HG03442 (cell line): ENCODE measurements at regions not wholly inside any gene's neighbourhood (a gene's known extent, or its start where the extent isn't known, plus 50 kb on each side); places are given as distances from the start of the nearest gene placed in this dataset.
"Not testable (repeated sequence)": the region's sequence is repeated elsewhere in the genome, so short reads cannot be mapped to it uniquely, and the experiment has no call there.

Source experiments
- ATAC-seq: cut with Tn5 transposase; IDR thresholded peaks from one replicate; pipeline ENCODE4 v1.9.1; 2021; ENCODE audit warnings: mild to moderate bottlenecking, moderate library complexity; ENCODE audit not compliant: unreplicated experiment

DNA sequence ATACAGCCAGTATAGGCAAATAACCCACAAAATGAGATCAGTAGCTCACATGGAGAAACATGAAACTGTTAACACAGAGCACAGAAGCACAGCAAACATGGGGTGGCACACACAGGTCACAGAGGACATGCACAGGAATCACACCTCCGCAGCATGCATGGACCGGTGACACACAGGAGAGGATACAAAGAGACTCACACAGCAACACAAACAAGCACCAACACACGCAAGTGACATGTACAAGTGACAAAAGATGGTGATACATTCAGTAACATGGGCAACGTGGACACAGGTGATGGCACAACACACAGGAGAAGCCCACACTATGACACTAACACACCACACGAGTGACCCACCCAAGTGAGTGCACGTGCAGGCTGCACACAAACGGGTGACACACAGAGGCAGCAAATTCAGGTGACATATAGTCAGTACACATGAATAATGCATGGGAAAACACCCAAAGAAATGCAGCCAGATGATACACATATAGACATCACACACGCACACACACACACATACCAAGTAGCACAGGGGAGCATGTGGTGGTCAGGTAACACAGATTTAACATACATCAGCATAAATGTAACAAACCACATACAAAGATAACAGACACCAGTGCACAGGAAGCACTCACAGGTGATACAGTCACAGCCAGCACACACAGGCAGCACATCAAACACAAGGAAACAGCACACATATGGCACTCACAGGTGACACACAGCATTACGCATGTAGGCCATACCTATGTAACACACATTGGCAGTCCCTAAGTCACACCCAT lies 216.0 kb upstream of the SFSWAP start:
- ATAC-seq = no peak

DNA sequence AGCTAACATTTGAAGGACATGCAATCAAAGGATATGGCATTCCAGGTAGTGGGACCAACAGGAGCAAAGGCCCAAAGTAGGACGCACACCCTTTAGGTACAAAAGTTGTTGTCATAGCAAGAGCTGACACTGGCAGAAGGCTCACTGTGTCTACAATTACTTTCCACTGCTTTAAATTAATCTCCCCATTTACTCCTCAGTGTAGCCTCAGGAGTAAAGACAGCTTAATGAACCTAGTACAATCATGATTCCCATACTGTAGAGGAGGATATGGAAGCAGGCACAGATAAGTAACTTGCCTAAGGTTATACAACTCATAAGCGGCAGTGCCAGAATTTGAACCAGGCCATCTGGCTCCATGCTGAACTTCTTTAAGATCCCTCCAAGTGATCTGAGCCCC lies 212.9 kb upstream of the SFSWAP start:
- ATAC-seq = no peak

- ATAC-seq = peak; percentile 87
These were observed 211.6 kb upstream of the SFSWAP start for GRCh38 chr12:131499160-131499863.

GRCh38 chr12:131499864-131500190 lies 211.1 kb upstream of the SFSWAP start:
- peak; percentile 36 for ATAC-seq

- no peak for ATAC-seq
These were observed 210.3 kb upstream of the SFSWAP start for GRCh38 chr12:131500564-131500963.

GRCh38 chr12:131505561-131505960 lies 205.3 kb upstream of the SFSWAP start:
- ATAC-seq = no peak

DNA sequence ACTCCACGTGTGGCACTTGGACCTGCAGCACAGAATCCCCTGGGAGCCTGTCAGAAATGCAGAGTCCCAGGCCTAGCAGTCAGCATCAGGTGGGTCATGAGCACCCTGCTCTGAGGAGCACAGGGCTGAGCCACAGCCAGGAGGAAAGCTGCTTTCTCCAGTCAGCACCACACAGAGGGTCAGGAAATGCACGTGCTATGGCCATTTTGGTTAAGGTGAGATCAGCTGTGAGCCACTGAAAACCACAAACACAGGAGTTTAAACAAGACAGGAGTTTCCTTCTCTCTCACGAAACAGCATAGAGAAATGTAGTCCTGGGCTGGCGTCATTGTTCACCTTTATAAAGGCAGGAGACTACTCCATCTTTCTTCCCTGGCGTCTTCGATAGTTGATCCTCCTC lies 204.5 kb upstream of the SFSWAP start:
- ATAC-seq = no peak

DNA sequence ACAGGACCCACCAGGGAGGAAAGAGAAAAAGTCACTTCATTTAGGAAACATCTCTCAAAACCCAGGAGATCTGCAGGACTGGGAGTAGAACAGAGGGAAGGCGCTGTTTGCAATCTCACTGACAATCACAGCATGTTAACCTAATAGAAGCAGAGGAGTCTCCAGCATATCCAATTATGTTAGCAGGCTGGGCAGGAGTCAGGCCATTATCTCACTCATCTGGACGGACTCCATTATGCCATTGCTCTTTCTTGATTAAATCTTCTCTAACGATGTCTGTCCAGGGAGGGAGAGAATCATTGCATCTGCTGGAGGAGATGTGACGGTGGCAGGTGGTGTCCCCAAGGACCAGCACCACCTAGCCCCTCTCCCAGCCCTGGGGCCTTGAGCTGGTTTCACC lies 203.8 kb upstream of the SFSWAP start:
- ATAC-seq = no peak

DNA sequence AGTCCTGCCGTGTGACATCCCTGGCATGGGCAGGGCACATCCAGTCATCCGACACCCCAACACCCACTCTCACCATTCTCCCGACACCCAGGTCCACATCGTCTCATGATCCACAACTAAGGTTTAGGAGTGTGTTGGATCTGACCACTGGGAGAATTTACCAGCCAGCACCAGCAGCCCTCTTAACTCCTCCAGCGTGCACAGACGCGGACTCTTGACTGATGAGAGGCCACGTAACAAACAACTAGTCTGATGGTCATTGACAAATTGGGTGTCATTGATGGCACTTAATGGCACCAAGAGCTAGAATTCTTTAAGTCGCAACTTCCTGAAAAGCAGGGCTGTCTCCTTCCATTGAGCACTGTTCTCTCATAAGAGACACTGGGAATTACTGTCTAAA lies 203.0 kb upstream of the SFSWAP start:
- no peak for ATAC-seq

DNA sequence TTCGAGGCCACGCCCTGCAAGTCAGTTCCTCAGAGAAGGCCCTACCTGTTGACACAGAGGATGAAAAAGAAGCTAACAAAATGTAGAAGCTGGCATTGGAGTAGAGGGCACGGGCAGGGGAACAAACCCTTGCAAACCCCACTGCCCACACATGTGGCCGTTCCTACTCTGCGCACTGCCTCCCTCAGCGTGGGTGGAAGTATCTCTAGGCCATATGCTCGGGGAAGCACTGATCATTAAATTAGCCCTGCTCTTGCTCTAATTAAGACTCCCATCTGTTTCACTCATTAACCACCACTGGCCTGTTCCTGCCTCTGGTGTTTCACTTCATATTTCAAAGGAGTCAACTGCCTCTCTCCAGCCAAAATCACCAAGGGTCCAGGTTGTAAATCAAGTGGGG lies 201.2 kb upstream of the SFSWAP start:
- ATAC-seq = no peak

DNA sequence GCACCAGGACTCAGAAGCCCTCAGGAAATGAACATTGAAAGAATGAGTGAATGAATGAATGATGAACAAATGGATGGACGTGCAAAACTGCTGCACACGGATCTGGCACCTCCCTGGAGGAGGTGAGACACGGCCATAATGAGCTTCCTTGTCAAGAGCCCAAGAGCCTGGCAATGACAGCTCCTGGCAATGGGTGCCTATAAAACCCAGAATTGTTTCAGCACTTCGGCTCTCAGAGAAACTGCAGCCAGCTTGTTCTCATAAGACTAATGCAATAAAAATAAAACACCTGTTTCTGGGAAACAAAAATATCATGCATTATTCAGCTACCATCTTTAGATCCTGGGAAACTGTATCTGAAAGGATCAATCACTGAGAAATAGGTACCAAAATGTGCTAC lies 200.5 kb upstream of the SFSWAP start:
- no peak for ATAC-seq

DNA sequence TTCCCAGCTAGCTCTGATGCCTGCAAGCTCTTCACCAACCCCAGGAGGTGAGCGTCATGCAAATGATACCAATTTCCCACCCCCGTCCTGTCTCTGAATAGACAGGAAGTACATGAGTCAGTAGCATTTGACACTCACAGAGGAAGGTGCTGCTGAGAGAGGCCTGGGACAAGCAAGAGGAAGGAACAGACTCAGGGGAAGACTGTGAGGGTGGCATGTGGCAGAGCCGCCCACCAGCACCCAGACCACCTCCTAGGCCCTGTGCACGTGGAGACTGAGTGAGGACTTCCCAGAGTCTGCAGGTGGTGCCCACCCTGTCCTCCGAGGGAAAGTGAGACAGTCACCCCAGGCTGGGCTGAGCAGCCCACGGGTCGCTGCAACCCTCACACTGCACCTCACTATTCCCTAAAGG lies 199.5 kb upstream of the SFSWAP start:
- peak; percentile 96 for ATAC-seq

DNA sequence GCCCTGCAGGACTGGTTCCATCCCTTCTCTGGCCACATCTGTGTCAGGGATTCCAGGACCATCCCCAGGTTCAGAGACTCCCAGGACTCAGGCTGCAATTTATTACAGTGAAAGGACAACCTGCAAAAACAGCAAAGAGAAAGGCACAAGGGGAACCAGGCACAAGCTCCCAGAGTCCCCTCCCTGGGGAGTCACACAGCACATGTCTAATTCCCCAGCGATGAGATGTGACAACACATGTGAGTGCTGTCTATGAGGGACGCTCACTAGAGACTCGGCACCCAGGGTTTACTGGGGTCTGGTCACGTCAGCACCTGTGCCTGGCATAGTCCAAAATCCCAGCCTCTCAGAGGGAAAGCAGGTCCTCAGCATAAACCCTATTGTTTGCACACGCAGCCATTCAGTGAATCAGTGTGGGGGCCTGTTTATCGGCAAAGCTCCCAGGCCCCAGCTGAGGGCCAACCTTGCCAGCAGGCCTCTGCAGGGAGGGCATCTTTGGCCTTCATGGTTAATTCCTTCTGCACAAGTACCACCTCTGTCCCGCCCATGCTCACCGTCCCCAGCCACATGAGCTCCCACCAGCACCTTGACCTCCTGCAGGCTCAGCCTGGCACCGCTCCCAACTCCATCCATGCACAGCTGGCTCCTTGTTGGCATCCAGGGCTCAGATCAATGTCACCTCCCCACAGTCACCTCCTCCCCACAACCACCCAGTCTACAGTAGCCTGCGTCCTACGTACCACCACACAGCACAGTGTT lies 198.9 kb upstream of the SFSWAP start:
- ATAC-seq = peak; percentile 10

DNA sequence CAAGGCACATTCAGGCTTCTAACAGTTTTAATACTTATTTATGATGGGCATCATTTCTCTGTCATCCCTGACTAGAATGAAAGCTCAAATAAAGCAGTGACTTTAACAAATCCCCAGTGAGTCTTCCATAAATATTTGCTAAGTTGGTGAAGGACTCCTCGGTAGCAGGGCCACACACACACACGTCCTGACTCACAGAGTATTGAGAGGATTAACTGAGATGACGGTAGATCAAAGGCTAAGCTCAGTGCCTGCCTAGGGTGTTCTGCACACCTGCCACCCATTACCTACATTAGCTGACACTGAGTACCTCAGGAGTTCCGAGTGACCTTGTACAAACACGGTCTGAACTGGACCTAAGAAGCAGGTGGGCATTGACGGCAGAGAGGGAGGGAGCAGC lies 197.3 kb upstream of the SFSWAP start:
- ATAC-seq = no peak

- not testable (repeated sequence) for ATAC-seq
These were observed 190.3 kb upstream of the SFSWAP start for GRCh38 chr12:131520553-131520952.

DNA sequence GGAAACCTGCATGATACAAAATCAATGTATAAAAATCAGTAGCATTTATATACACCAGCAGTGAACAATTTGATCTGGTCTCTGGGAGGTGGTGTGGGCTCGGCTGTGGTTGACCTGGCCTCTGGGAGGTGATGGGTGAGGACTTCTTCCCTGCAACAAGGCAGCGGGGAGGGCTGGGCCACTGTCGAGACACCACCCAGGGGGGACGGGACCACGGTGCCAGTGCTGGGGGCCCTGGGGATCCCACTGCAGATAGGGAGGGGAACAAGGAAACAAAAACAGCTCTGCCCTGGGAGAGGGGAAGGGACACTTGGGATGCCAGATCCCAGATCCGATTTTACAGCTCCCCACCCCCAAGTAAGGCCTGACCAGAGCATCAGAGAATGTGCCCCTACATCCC lies 189.6 kb upstream of the SFSWAP start:
- no peak for ATAC-seq

DNA sequence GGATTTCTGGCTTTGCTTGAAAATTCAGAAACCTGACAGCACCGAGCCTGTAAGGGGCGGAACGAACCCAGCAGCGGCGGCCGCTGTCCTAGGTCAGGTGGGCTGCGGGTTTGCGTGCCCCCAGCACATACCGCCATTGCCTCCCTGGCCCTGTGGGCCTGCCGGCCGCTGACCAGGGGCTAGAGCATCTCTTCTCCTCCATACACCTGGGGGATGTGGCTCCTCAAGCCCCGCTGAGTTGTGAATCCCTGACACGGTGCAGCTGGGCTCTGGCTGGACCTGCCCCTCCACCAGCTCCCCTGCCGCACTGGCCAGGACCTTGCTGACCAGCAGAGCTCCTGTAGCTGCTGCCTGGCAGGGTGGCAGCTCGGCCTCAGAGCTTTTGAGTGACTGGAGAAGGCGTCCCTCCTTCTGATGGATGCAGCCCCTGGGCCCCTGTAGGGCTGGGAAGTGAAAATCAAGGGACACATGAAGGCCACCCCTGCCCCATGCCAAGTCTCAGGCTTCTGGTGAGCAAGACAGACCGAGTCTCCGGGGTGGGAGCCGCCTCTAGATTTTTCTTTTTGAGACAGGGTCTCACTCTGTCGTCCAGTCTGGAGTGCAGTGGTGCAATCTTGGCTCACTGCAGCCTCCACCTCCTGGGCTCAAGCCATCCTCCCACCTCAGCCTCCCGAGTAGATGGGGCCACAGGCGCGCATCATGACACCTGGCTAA lies 184.9 kb upstream of the SFSWAP start:
- no peak for ATAC-seq

- no peak for ATAC-seq
These were observed 183.8 kb upstream of the SFSWAP start for GRCh38 chr12:131527092-131527491.

GRCh38 chr12:131527736-131528135 lies 183.2 kb upstream of the SFSWAP start:
- ATAC-seq = no peak

- ATAC-seq = no peak
These were observed 182.7 kb upstream of the SFSWAP start for GRCh38 chr12:131528144-131528543.

GRCh38 chr12:131528667-131529066 lies 182.2 kb upstream of the SFSWAP start:
- ATAC-seq = no peak
